Hepatocyte (in vitro differentiated cells): ENCODE measurements at regions not wholly inside any gene's neighbourhood (a gene's known extent, or its start where the extent isn't known, plus 50 kb on each side); places are given as distances from the start of the nearest gene placed in this dataset.

Experiments used
- EZH2 ChIP-seq: fragments of 200-600 bp; sonication (generic); IDR thresholded peaks from 2 replicates; pipeline ENCODE4 v1.6.1; 2016; ENCODE audit warnings: antibody characterized with exemption, mild to moderate bottlenecking, borderline replicate concordance
- EZH2phosphoT487 ChIP-seq: fragments of 200-600 bp; sonication (generic); IDR thresholded peaks from one replicate; pipeline ENCODE4 v1.6.1; 2018; ENCODE audit warnings: antibody characterized with exemption, mild to moderate bottlenecking, low read depth, moderate library complexity; ENCODE audit not compliant: unreplicated experiment, severe bottlenecking
- TF ChIP-seq, protein P1 (sequence below): fragments of 200-600 bp; sonication (generic); IDR thresholded peaks from 2 replicates; pipeline ENCODE4 v1.5.1; 2016; ENCODE audit warnings: antibody characterized with exemption, mild to moderate bottlenecking; ENCODE audit not compliant: poor library complexity

DNA sequence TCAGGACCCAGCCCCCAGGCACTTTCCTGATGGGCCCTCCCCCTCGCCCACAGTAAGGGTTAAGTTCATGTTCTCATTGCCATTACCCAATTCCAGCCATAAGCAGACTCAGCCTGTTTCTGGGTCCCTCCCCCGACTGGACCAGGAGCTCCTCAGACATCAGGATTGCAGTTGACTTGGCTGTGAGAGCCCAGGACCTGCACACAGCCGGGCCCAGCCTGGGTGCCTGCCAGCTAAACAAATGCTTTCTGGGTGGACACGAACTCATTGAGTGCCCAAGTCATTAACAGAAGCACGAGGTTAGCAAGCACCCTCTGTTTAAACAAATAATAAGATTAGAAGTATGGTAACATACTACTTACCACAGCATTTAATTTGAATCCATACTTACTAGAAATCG is 147.9 kb upstream of the POU3F1 start:
- TF ChIP-seq, protein P1, sequence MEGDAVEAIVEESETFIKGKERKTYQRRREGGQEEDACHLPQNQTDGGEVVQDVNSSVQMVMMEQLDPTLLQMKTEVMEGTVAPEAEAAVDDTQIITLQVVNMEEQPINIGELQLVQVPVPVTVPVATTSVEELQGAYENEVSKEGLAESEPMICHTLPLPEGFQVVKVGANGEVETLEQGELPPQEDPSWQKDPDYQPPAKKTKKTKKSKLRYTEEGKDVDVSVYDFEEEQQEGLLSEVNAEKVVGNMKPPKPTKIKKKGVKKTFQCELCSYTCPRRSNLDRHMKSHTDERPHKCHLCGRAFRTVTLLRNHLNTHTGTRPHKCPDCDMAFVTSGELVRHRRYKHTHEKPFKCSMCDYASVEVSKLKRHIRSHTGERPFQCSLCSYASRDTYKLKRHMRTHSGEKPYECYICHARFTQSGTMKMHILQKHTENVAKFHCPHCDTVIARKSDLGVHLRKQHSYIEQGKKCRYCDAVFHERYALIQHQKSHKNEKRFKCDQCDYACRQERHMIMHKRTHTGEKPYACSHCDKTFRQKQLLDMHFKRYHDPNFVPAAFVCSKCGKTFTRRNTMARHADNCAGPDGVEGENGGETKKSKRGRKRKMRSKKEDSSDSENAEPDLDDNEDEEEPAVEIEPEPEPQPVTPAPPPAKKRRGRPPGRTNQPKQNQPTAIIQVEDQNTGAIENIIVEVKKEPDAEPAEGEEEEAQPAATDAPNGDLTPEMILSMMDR, result no peak
- no peak for TF ChIP-seq EZH2
- TF ChIP-seq EZH2phosphoT487, result no peak
